WTC11 (cell line): ENCODE measurements at regions not wholly inside any gene's neighbourhood (a gene's known extent, or its start where the extent isn't known, plus 50 kb on each side); places are given as distances from the start of the nearest gene placed in this dataset.

ENCODE experiments used
- ATAC-seq: fragments of 200-7000 bp; cut with Tn5 transposase; 2 replicates; pipeline ENCODE4 v1.10.0; 2021; ENCODE audit warnings: mild to moderate bottlenecking, moderate library complexity
- CTCF ChIA-PET: fragments of 300-600 bp; sonication (Branson Sonifier 250); formaldehyde crosslinking; loops from one replicate; lab custom pipeline; 2021; ENCODE audit warnings: antibody characterized with exemption; lab: Charles Lee
- POLR2A ChIA-PET: fragments of 350-600 bp; sonication (Branson Sonifier 250); formaldehyde crosslinking; loops from one replicate; lab custom pipeline; 2021; ENCODE audit warnings: antibody characterized with exemption; lab: Charles Lee
- DNase-seq: peaks from one replicate; pipeline ENCODE4 v3.0.0; 2021; ENCODE audit warnings: low spot score
- H3K27ac Mint-ChIP-seq: 2 replicates; pipeline ENCODE4 v1.8.0; 2021; ENCODE audit warnings: mixed read lengths
- H3K27me3 Mint-ChIP-seq: 2 replicates; pipeline ENCODE4 v1.8.0; 2021; ENCODE audit warnings: low read depth, mild to moderate bottlenecking, moderate library complexity, mixed read lengths
- H3K36me3 Mint-ChIP-seq: 2 replicates; pipeline ENCODE4 v1.8.0; 2021; ENCODE audit warnings: mixed read lengths
- H3K4me1 Mint-ChIP-seq: 2 replicates; pipeline ENCODE4 v1.8.0; 2022; ENCODE audit warnings: mixed read lengths
- H3K4me3 Mint-ChIP-seq: 2 replicates; pipeline ENCODE4 v1.8.0; 2021; ENCODE audit warnings: mild to moderate bottlenecking, moderate library complexity, mixed read lengths
- H3K9me3 Mint-ChIP-seq: 2 replicates; pipeline ENCODE4 v1.8.0; 2021; ENCODE audit warnings: mixed read lengths
- ATF1 ChIP-seq: sonication (generic); formaldehyde crosslinking; IDR thresholded peaks from 2 replicates; pipeline ENCODE4 v1.8.1; 2023; ENCODE audit warnings: mild to moderate bottlenecking, moderate library complexity, missing genetic modification reagents
- ATF2 ChIP-seq: sonication (generic); formaldehyde crosslinking; IDR thresholded peaks from 2 replicates; pipeline ENCODE4 v1.8.1; 2022; ENCODE audit warnings: low read depth, missing genetic modification reagents, borderline replicate concordance
- KAT7 ChIP-seq: sonication (generic); formaldehyde crosslinking; IDR thresholded peaks from 2 replicates; pipeline ENCODE4 v1.8.1; 2023; ENCODE audit warnings: missing genetic modification reagents, mild to moderate bottlenecking, borderline replicate concordance
- OVOL2 ChIP-seq: fragments of 250-450 bp; sonication (Bioruptor Pico); IDR thresholded peaks from 2 replicates; pipeline ENCODE4 v1.9.0; 2021; ENCODE audit warnings: mild to moderate bottlenecking, borderline replicate concordance
- RELA ChIP-seq: sonication (generic); formaldehyde crosslinking; IDR thresholded peaks from 2 replicates; pipeline ENCODE4 v1.8.1; 2022; ENCODE audit warnings: missing genetic modification reagents, mild to moderate bottlenecking, borderline replicate concordance
- TEAD4 ChIP-seq: sonication (generic); formaldehyde crosslinking; IDR thresholded peaks from 2 replicates; pipeline ENCODE4 v1.8.0; 2022; ENCODE audit warnings: mild to moderate bottlenecking, missing genetic modification reagents
- TP53 ChIP-seq: sonication (generic); formaldehyde crosslinking; IDR thresholded peaks from 2 replicates; pipeline ENCODE4 v1.8.1; 2023; ENCODE audit warnings: mild to moderate bottlenecking, missing genetic modification reagents
- ZBTB21 ChIP-seq: sonication (generic); formaldehyde crosslinking; IDR thresholded peaks from 2 replicates; pipeline ENCODE4 v1.8.1; 2023; ENCODE audit warnings: mild to moderate bottlenecking, missing genetic modification reagents, borderline replicate concordance
- ZNF416 ChIP-seq: fragments of 250-450 bp; sonication (Bioruptor Pico); IDR thresholded peaks from 2 replicates; pipeline ENCODE4 v1.9.0; 2021; ENCODE audit warnings: mild to moderate bottlenecking, inconsistent platforms
- ZNF425 ChIP-seq: fragments of 250-450 bp; sonication (Bioruptor Pico); conservative IDR thresholded peaks from 2 replicates; pipeline ENCODE4 v1.9.0; 2021; ENCODE audit warnings: mild to moderate bottlenecking
- ZNF532 ChIP-seq: fragments of 250-450 bp; sonication (Bioruptor Pico); IDR thresholded peaks from 2 replicates; pipeline ENCODE4 v1.9.0; 2021; ENCODE audit warnings: mild to moderate bottlenecking, borderline replicate concordance
- TF ChIP-seq, protein P1 (sequence below): sonication (generic); formaldehyde crosslinking; IDR thresholded peaks from 2 replicates; pipeline ENCODE4 v1.8.0; 2022; ENCODE audit warnings: mild to moderate bottlenecking, missing genetic modification reagents
- TF ChIP-seq, protein P2 (sequence below): sonication (generic); formaldehyde crosslinking; IDR thresholded peaks from 2 replicates; pipeline ENCODE4 v1.8.0; 2022; ENCODE audit warnings: mild to moderate bottlenecking, missing genetic modification reagents
- TF ChIP-seq, protein P3 (sequence below): fragments of 250-450 bp; sonication (Bioruptor Pico); IDR thresholded peaks from 2 replicates; pipeline ENCODE4 v2.1.2; 2022; ENCODE audit warnings: mild to moderate bottlenecking, moderate library complexity
- TF ChIP-seq, protein P4 (sequence below): sonication (generic); formaldehyde crosslinking; IDR thresholded peaks from 2 replicates; pipeline ENCODE4 v1.8.1; 2022; ENCODE audit warnings: missing genetic modification reagents, borderline replicate concordance
- TF ChIP-seq, protein P5 (sequence below): fragments of 250-450 bp; sonication (Bioruptor Pico); IDR thresholded peaks from 2 replicates; pipeline ENCODE4 v1.9.0; 2021; ENCODE audit warnings: moderate library complexity, mild to moderate bottlenecking, inconsistent platforms, borderline replicate concordance
- TF ChIP-seq, protein P6 (sequence below): sonication (generic); formaldehyde crosslinking; IDR thresholded peaks from 2 replicates; pipeline ENCODE4 v1.8.0; 2023; ENCODE audit warnings: missing genetic modification reagents, mild to moderate bottlenecking, borderline replicate concordance

GRCh38 chr11:81388326-81388725 is 1345.3 kb downstream of the FAM181B start:
- Mint-ChIP-seq H3K27ac (no peak overlapping the region), H3K4me1 (no peaks in the 10 kb centered on the region), H3K27me3 (no peaks in the 10 kb centered on the region), H3K9me3 (peaks cover 3% of the 10 kb centered on the region; the same call in 1 of the 2 replicates), H3K36me3 (no peaks in the 10 kb centered on the region), H3K4me3 (no peak overlapping the region)
- CTCF ChIA-PET: no interaction called here
- no peak for TF ChIP-seq ATF1 (CRISPR knock-in tag)
- TF ChIP-seq, protein P1, sequence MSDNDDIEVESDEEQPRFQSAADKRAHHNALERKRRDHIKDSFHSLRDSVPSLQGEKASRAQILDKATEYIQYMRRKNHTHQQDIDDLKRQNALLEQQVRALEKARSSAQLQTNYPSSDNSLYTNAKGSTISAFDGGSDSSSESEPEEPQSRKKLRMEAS (CRISPR knock-in tag): no peak
- TF ChIP-seq TP53 (CRISPR knock-in tag): no peak
- TF ChIP-seq RELA (CRISPR knock-in tag): no peak
- no peak for TF ChIP-seq KAT7 (CRISPR knock-in tag)
- TF ChIP-seq ZNF416 (CRISPR knock-in tag): no peak
- no peak for TF ChIP-seq ZNF425
- TF ChIP-seq, protein P2, sequence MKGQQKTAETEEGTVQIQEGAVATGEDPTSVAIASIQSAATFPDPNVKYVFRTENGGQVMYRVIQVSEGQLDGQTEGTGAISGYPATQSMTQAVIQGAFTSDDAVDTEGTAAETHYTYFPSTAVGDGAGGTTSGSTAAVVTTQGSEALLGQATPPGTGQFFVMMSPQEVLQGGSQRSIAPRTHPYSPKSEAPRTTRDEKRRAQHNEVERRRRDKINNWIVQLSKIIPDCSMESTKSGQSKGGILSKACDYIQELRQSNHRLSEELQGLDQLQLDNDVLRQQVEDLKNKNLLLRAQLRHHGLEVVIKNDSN (CRISPR knock-in tag): no peak
- no peak for TF ChIP-seq TEAD4 (CRISPR knock-in tag)
- no peak for TF ChIP-seq ATF2 (CRISPR knock-in tag)
- no peak for TF ChIP-seq ZNF532 (CRISPR knock-in tag)
- TF ChIP-seq ZBTB21 (CRISPR knock-in tag): no peak
- TF ChIP-seq, protein P3, sequence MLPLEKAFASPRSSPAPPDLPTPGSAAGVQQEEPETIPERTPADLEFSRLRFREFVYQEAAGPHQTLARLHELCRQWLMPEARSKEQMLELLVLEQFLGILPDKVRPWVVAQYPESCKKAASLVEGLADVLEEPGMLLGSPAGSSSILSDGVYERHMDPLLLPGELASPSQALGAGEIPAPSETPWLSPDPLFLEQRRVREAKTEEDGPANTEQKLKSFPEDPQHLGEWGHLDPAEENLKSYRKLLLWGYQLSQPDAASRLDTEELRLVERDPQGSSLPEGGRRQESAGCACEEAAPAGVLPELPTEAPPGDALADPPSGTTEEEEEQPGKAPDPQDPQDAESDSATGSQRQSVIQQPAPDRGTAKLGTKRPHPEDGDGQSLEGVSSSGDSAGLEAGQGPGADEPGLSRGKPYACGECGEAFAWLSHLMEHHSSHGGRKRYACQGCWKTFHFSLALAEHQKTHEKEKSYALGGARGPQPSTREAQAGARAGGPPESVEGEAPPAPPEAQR (CRISPR knock-in tag): no peak
- POLR2A ChIA-PET: no interaction called here
- ATAC-seq (no peak), DNase-seq (no peak)

GRCh38 chr11:81380395-81380794 is 1353.3 kb downstream of the FAM181B start:
- peaks cover 3% of the 10 kb centered on the region; the same call in 1 of the 2 replicates for H3K9me3 Mint-ChIP-seq
- H3K36me3 Mint-ChIP-seq: no peaks in the 10 kb centered on the region
- DNase-seq (no peak), ATAC-seq (no peak)
- H3K4me3 Mint-ChIP-seq: no peak overlapping the region
- POLR2A ChIA-PET: no interaction called here
- CTCF ChIA-PET: no interaction called here
- H3K4me1 Mint-ChIP-seq: peaks cover 19% of the 10 kb centered on the region
- H3K27ac Mint-ChIP-seq: peak overlapping the region; percentile 96
- no peaks in the 10 kb centered on the region for H3K27me3 Mint-ChIP-seq
- TF ChIP-seq, protein P4, sequence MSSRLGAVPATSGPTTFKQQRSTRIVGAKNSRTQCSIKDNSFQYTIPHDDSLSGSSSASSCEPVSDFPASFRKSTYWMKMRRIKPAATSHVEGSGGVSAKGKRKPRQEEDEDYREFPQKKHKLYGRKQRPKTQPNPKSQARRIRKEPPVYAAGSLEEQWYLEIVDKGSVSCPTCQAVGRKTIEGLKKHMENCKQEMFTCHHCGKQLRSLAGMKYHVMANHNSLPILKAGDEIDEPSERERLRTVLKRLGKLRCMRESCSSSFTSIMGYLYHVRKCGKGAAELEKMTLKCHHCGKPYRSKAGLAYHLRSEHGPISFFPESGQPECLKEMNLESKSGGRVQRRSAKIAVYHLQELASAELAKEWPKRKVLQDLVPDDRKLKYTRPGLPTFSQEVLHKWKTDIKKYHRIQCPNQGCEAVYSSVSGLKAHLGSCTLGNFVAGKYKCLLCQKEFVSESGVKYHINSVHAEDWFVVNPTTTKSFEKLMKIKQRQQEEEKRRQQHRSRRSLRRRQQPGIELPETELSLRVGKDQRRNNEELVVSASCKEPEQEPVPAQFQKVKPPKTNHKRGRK (CRISPR knock-in tag): no peak
- TF ChIP-seq, protein P5, sequence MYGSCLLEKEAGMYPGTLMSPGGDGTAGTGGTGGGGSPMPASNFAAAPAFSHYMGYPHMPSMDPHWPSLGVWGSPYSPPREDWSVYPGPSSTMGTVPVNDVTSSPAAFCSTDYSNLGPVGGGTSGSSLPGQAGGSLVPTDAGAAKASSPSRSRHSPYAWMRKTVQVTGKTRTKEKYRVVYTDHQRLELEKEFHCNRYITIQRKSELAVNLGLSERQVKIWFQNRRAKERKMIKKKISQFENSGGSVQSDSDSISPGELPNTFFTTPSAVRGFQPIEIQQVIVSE (CRISPR knock-in tag): no peak
- no peak for TF ChIP-seq OVOL2
- TF ChIP-seq, protein P6, sequence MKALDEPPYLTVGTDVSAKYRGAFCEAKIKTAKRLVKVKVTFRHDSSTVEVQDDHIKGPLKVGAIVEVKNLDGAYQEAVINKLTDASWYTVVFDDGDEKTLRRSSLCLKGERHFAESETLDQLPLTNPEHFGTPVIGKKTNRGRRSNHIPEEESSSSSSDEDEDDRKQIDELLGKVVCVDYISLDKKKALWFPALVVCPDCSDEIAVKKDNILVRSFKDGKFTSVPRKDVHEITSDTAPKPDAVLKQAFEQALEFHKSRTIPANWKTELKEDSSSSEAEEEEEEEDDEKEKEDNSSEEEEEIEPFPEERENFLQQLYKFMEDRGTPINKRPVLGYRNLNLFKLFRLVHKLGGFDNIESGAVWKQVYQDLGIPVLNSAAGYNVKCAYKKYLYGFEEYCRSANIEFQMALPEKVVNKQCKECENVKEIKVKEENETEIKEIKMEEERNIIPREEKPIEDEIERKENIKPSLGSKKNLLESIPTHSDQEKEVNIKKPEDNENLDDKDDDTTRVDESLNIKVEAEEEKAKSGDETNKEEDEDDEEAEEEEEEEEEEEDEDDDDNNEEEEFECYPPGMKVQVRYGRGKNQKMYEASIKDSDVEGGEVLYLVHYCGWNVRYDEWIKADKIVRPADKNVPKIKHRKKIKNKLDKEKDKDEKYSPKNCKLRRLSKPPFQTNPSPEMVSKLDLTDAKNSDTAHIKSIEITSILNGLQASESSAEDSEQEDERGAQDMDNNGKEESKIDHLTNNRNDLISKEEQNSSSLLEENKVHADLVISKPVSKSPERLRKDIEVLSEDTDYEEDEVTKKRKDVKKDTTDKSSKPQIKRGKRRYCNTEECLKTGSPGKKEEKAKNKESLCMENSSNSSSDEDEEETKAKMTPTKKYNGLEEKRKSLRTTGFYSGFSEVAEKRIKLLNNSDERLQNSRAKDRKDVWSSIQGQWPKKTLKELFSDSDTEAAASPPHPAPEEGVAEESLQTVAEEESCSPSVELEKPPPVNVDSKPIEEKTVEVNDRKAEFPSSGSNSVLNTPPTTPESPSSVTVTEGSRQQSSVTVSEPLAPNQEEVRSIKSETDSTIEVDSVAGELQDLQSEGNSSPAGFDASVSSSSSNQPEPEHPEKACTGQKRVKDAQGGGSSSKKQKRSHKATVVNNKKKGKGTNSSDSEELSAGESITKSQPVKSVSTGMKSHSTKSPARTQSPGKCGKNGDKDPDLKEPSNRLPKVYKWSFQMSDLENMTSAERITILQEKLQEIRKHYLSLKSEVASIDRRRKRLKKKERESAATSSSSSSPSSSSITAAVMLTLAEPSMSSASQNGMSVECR: no peak
